ENCODE measurements at regions not wholly inside any gene's neighbourhood (a gene's known extent, or its start where the extent isn't known, plus 50 kb on each side); places are given as distances from the start of the nearest gene placed in this dataset.
A peak's percentile ranks its signal among the peaks of the same experiment; 100 is the strongest.

- Histone ChIP-seq H3K4me1 (ENCODE audit: insufficient read depth, low read length, poor library complexity, severe bottlenecking) (no peaks in the 10 kb centered on the region), H3K4me3 (ENCODE audit: low read depth, low read length, poor library complexity, severe bottlenecking) (no peak overlapping the region), H3K36me3 (ENCODE audit: insufficient read depth, low read length) (no peaks in the 10 kb centered on the region), H3K4me2 (ENCODE audit: low read length) (no peak overlapping the region), H3K27ac (ENCODE audit: low read depth, low read length, poor library complexity, severe bottlenecking) (no peak overlapping the region), H2AFZ (ENCODE audit: low read length) (no peak overlapping the region), H3K79me2 (ENCODE audit: insufficient read depth, low read depth, low read length) (no peaks in the 10 kb centered on the region), H3K9me2 (ENCODE audit: insufficient read depth, low read length) (no peaks in the 10 kb centered on the region), H4K20me1 (ENCODE audit: insufficient read depth, low read length) (no peaks in the 10 kb centered on the region), H3K9me3 (ENCODE audit: low read length) (no peaks in the 10 kb centered on the region)
- ChIA-PET CTCF (ENCODE audit: unreplicated experiment) (no interaction called here), POLR2A (no interaction called here)
- intact Hi-C loops (cut with micrococcal nuclease; ENCODE audit: unreplicated experiment): loop anchor here (10.0 kb wide), 1 partner anchor 287 kb away; no protein-coding TSS in a partner anchor
- TF ChIP-seq EZH2phosphoT487 (IDR thresholded peaks at IDR 0.05; ENCODE audit: borderline replicate concordance, low read depth, low read length): no peak
- no peak for TF ChIP-seq CTCF (conservative IDR thresholded peaks at IDR 0.05; ENCODE audit: low read length)
- DNase-seq (ENCODE audit: low spot score): peak; percentile 56
- BruUV-seq (replicated peaks): no TSS peak
Measured at GRCh38 chr21:33121715-33122475, 52.0 kb downstream of the OLIG1 start.

- ChIA-PET POLR2A (no interaction called here), CTCF (ENCODE audit: unreplicated experiment) (no interaction called here)
- Histone ChIP-seq H3K9me3 (ENCODE audit: low read length) (no peaks in the 10 kb centered on the region), H3K79me2 (ENCODE audit: insufficient read depth, low read depth, low read length) (no peaks in the 10 kb centered on the region), H3K4me1 (ENCODE audit: insufficient read depth, low read length, poor library complexity, severe bottlenecking) (no peaks in the 10 kb centered on the region), H3K36me3 (ENCODE audit: insufficient read depth, low read length) (no peaks in the 10 kb centered on the region), H3K4me2 (ENCODE audit: low read length) (no peak overlapping the region), H4K20me1 (ENCODE audit: insufficient read depth, low read length) (no peaks in the 10 kb centered on the region), H3K4me3 (ENCODE audit: low read depth, low read length, poor library complexity, severe bottlenecking) (no peak overlapping the region), H3K27ac (ENCODE audit: low read depth, low read length, poor library complexity, severe bottlenecking) (no peak overlapping the region), H2AFZ (ENCODE audit: low read length) (no peak overlapping the region), H3K9me2 (ENCODE audit: insufficient read depth, low read length) (no peaks in the 10 kb centered on the region)
- intact Hi-C loops (cut with micrococcal nuclease; ENCODE audit: unreplicated experiment): loop anchor here (10.0 kb wide), 1 partner anchor 288 kb away; no protein-coding TSS in a partner anchor
- BruUV-seq (replicated peaks): no TSS peak
- TF ChIP-seq EZH2phosphoT487 (IDR thresholded peaks at IDR 0.05; ENCODE audit: borderline replicate concordance, low read depth, low read length) (no peak), CTCF (conservative IDR thresholded peaks at IDR 0.05; ENCODE audit: low read length) (no peak)
- no peak for DNase-seq (ENCODE audit: low spot score)
Measured at GRCh38 chr21:33122507-33122906, 52.6 kb downstream of the OLIG1 start.
